ENCODE measurements at regions not wholly inside any gene's neighbourhood (a gene's known extent, or its start where the extent isn't known, plus 50 kb on each side); places are given as distances from the start of the nearest gene placed in this dataset.

DNA sequence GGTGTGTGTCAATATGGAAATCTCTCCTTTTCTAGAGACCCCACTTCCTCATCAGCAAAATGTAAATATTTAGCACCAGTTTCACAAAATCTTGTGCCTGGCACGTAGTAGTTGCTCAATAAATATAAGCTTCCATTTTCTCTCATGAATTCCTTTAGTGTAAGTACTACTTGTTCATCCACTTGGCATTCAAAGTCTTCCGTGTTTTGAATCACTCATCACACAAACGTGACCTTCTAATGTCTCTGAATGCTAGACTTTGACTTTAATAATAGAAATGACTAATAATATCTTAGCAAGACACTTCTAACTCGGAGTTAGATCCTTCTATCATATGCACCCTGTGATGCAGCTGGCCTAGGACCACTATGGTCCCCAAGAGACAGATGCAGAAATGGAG is 168.7 kb upstream of the ZNF32 start:
- Histone ChIP-seq H3K36me3 (ENCODE audit: control insufficient read depth, insufficient read depth, low read length) (no peaks in the 10 kb centered on the region), H3K27ac (ENCODE audit: insufficient read depth, low read length, poor library complexity, severe bottlenecking) (no peak overlapping the region), H3K4me3 (ENCODE audit: insufficient read depth, low read depth, low read length, poor library complexity, severe bottlenecking) (no peak overlapping the region), H3K9me3 (ENCODE audit: control insufficient read depth, low read length) (no peaks in the 10 kb centered on the region), H3K4me1 (ENCODE audit: control insufficient read depth, insufficient read depth, low read length, poor library complexity, severe bottlenecking) (peaks cover 15% of the 10 kb centered on the region), H3K27me3 (replicated peaks; ENCODE audit: control insufficient read depth, insufficient read depth, low read length, poor library complexity, severe bottlenecking) (no peaks in the 10 kb centered on the region)
- DNase-seq: no peak

DNA sequence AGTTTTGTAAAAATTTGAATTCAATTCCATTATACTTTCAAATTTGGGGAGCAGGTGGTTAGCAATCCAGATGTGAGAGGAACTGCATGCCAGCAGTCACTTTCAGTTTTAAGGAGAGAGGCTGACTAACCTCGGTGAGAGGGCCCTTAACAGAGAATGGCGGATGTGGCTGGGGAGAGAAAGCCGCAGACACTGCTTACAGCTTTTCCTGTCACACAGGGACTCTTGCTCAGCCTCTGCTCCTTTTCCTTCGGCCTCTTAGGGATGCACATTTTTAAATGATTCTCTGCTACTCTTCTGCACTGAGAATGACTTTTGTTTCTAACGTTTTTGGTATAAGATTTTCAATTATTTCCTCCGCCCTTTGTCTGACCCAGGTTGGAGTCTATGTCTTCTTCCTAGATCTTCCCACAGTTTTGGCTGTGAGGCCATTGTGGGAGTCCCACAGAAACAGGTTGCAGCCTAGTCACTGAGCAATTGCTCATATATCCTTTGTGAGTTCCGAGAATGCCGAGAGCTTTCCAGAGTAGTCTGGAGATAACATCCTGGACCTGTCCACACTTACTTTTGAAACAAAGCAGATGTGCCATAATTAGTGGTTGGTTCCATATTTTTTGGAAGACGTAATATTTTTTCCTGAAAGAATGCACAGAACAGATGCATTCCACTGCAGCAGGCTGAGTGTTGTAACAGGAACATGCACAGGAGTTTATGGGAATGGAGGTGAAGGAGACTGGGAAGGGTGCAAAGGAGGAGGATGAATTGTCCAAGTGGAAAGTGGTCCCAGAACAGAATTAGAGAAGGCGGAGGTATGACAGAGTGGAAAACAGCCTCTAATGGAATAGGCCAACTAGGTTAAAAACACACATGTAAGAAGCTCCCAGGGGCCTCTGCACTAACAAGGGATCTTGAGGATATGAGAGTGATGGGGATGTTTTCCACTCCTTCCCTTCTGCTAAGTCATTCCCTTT is 168.0 kb upstream of the ZNF32 start:
- Histone ChIP-seq H3K9me3 (ENCODE audit: control insufficient read depth, low read length) (no peaks in the 10 kb centered on the region), H3K36me3 (ENCODE audit: control insufficient read depth, insufficient read depth, low read length) (no peaks in the 10 kb centered on the region), H3K27me3 (replicated peaks; ENCODE audit: control insufficient read depth, insufficient read depth, low read length, poor library complexity, severe bottlenecking) (no peaks in the 10 kb centered on the region), H3K4me1 (ENCODE audit: control insufficient read depth, insufficient read depth, low read length, poor library complexity, severe bottlenecking) (peaks cover 15% of the 10 kb centered on the region), H3K4me3 (ENCODE audit: insufficient read depth, low read depth, low read length, poor library complexity, severe bottlenecking) (peak overlapping the region; percentile 14), H3K27ac (ENCODE audit: insufficient read depth, low read length, poor library complexity, severe bottlenecking) (peak overlapping the region; percentile 39)
- peak; percentile 51 to 58 (median 54) for DNase-seq

DNA sequence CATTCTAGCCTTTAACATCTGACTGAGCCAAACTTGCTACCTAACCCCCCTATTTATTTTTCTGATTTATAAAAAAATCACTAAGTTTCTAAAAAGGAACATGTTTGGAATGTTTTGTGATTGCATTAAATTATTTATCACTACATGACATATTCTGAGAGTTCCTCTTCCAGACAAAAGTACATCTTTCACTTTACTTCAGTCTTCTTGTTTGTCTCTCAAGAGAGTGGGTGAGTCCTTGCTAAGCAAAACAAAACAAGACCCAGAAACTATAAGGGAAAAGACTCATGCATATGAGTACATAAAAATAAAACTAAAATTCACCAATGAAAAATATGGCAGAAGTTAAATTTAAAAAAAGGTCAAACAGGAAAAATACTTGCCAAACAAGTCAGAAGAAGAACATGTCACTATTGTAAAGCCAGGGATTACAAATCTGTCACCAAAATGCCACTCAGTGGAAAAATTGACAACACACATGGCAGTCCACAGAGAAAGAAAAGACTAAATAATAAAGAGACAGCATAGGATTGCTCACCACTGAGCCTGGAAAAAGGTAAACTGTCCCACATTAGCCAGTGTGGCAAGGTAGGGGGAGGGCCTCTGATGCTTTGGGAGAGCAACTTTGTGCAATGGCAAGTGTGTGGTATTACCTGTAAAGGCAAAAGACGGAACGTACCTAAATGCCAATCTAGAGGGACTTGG is 166.7 kb upstream of the ZNF32 start:
- H3K9me3 ChIP-seq (ENCODE audit: control insufficient read depth, low read length): no peaks in the 10 kb centered on the region
- H3K36me3 ChIP-seq (ENCODE audit: control insufficient read depth, insufficient read depth, low read length): no peaks in the 10 kb centered on the region
- peaks cover 15% of the 10 kb centered on the region for H3K4me1 ChIP-seq (ENCODE audit: control insufficient read depth, insufficient read depth, low read length, poor library complexity, severe bottlenecking)
- no peak overlapping the region for H3K4me3 ChIP-seq (ENCODE audit: insufficient read depth, low read depth, low read length, poor library complexity, severe bottlenecking)
- H3K27ac ChIP-seq (ENCODE audit: insufficient read depth, low read length, poor library complexity, severe bottlenecking): no peak overlapping the region
- no peak for DNase-seq
- no peaks in the 10 kb centered on the region for H3K27me3 ChIP-seq (replicated peaks; ENCODE audit: control insufficient read depth, insufficient read depth, low read length, poor library complexity, severe bottlenecking)

DNA sequence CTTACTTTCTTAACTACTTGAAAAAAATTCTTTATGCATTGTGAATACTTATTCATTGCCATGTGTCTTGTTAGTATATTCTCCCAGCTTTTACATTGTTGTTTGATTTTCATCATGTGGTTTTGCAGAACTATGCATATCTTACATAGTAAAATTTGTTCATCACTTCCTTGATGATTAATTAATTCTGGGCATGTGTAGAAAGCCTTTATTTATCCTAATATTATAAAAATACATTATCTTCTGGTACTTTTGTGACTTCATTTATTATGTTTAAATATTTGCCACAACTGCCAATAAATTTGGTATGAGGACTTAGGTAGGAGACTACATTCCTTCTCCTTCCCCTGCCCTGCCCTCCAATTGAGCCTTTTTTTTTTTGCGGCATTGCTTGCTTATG is 166.0 kb upstream of the ZNF32 start:
- Histone ChIP-seq H3K27ac (ENCODE audit: insufficient read depth, low read length, poor library complexity, severe bottlenecking) (no peak overlapping the region), H3K4me1 (ENCODE audit: control insufficient read depth, insufficient read depth, low read length, poor library complexity, severe bottlenecking) (peaks cover 15% of the 10 kb centered on the region), H3K4me3 (ENCODE audit: insufficient read depth, low read depth, low read length, poor library complexity, severe bottlenecking) (no peak overlapping the region), H3K9me3 (ENCODE audit: control insufficient read depth, low read length) (no peaks in the 10 kb centered on the region), H3K36me3 (ENCODE audit: control insufficient read depth, insufficient read depth, low read length) (no peaks in the 10 kb centered on the region), H3K27me3 (replicated peaks; ENCODE audit: control insufficient read depth, insufficient read depth, low read length, poor library complexity, severe bottlenecking) (no peaks in the 10 kb centered on the region)
- DNase-seq: no peak

DNA sequence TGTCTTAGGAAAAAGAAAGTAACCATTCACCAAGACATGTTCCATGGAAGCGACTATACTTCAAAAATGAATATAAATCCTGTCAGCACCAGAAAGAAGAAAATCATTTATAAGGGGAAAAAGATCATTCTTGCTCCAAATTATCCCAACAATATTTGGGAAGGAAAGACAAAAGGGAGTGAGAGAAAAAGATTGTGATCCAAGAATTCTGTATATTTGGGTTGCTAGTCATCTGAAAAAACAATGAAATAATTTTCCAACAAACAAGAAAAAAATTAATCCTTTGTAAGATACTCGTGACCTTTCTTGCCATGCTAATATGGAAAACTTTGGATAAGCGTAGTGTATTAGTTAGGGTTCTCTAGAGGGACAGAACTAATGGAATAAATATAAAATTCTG is 163.2 kb upstream of the ZNF32 start:
- H3K9me3 ChIP-seq (ENCODE audit: control insufficient read depth, low read length): no peaks in the 10 kb centered on the region
- no peak for DNase-seq
- peaks cover 22% of the 10 kb centered on the region for H3K4me1 ChIP-seq (ENCODE audit: control insufficient read depth, insufficient read depth, low read length, poor library complexity, severe bottlenecking)
- no peaks in the 10 kb centered on the region for H3K36me3 ChIP-seq (ENCODE audit: control insufficient read depth, insufficient read depth, low read length)
- no peaks in the 10 kb centered on the region for H3K27me3 ChIP-seq (replicated peaks; ENCODE audit: control insufficient read depth, insufficient read depth, low read length, poor library complexity, severe bottlenecking)
- no peak overlapping the region for H3K27ac ChIP-seq (ENCODE audit: insufficient read depth, low read length, poor library complexity, severe bottlenecking)
- H3K4me3 ChIP-seq (ENCODE audit: insufficient read depth, low read depth, low read length, poor library complexity, severe bottlenecking): no peak overlapping the region

DNA sequence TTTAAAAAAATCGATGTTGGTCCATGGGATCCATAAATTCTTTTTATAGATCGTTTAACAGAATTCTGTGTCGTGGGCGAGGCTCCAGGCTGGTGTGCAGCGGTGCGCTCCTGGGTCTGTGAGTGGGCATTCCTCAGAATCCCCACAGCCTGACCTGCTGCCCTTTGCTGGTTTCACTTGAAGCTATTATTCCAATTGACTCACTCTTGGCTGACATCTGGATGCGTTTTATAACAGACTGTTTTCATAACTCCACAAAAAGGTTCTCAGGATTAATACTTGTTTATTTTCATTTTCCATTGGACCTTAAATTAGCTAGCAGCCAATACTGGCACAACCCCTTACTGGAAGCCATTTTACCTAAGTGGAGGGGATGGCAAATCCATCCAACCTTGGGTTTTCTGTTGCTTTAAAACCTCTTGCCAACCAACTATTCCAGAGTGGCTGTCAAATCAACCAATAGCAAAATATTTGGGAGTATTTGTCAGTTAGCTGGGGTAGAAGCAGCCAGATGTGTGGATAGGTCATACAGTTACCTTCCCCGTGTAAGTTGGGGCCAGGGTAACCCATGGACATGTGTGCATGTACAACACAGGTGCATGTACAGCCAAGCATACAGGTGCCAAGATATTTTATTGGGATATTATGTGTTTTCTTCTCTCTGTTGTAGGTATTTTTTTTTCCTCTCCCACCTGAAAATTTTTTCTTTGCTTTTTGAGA is 160.7 kb upstream of the ZNF32 start:
- Histone ChIP-seq H3K36me3 (ENCODE audit: control insufficient read depth, insufficient read depth, low read length) (no peaks in the 10 kb centered on the region), H3K4me3 (ENCODE audit: insufficient read depth, low read depth, low read length, poor library complexity, severe bottlenecking) (no peak overlapping the region), H3K4me1 (ENCODE audit: control insufficient read depth, insufficient read depth, low read length, poor library complexity, severe bottlenecking) (peaks cover 10% of the 10 kb centered on the region), H3K27ac (ENCODE audit: insufficient read depth, low read length, poor library complexity, severe bottlenecking) (no peak overlapping the region), H3K9me3 (ENCODE audit: control insufficient read depth, low read length) (no peaks in the 10 kb centered on the region), H3K27me3 (replicated peaks; ENCODE audit: control insufficient read depth, insufficient read depth, low read length, poor library complexity, severe bottlenecking) (no peaks in the 10 kb centered on the region)
- no peak for DNase-seq

DNA sequence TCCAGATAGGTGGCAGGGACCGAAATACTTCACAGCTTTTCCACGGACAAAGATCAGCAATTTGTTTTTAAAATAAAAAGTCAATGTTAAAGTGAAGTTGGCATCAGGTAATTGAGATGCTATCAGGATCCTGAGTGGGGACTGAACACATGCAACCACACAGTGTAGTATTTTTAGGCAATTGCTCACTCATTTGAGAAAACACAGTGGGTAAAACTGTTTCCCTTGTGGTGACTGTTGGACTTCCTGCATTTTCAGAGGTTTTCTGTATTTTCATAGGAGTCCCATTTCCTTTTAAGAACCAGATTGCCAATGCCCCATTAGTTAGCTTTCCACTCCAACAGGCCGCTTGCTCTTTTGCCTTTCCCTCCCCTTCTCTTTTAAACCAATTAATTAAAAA is 159.5 kb upstream of the ZNF32 start:
- no peaks in the 10 kb centered on the region for H3K9me3 ChIP-seq (ENCODE audit: control insufficient read depth, low read length)
- no peak overlapping the region for H3K4me3 ChIP-seq (ENCODE audit: insufficient read depth, low read depth, low read length, poor library complexity, severe bottlenecking)
- H3K4me1 ChIP-seq (ENCODE audit: control insufficient read depth, insufficient read depth, low read length, poor library complexity, severe bottlenecking): peaks cover 10% of the 10 kb centered on the region
- no peaks in the 10 kb centered on the region for H3K27me3 ChIP-seq (replicated peaks; ENCODE audit: control insufficient read depth, insufficient read depth, low read length, poor library complexity, severe bottlenecking)
- no peaks in the 10 kb centered on the region for H3K36me3 ChIP-seq (ENCODE audit: control insufficient read depth, insufficient read depth, low read length)
- no peak for DNase-seq
- no peak overlapping the region for H3K27ac ChIP-seq (ENCODE audit: insufficient read depth, low read length, poor library complexity, severe bottlenecking)

DNA sequence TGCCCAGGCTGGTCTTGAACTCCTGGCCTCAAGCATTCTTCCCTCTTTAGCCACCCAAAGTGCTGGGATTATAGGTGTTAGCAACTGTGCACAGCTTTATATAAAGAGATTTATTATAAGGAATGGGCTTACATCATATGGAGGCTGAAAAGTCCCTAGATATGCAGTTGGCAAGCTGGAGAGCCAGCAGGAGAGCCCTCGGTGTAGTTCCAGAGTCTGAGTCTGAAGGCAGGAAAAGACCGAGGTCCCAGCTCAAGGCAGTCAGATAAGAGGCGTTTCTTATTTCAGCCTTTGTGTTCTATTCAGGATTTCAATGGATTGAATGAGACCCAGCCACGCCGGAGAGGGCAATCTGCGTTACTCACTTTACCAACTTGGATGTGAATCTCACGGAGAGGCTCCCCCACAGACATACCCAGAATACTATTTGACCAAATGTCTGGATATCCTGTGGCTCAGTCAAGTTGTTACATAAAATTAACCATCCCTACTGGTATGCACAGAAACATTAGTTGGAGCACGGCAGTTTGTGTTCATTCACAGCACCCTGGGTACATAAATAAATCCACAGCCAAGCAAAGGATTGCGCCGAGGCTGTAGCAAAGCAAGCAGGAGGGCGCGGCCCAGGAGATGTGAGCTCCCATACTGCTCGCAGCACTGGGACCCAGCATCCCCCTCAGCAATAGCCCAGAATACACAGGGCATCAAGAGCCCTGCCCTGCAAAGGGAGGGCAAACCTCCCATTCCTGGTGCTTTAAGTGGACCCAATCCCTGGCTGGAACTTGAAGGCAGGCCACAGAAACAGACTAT is 158.4 kb upstream of the ZNF32 start:
- peaks cover 10% of the 10 kb centered on the region for H3K4me1 ChIP-seq (ENCODE audit: control insufficient read depth, insufficient read depth, low read length, poor library complexity, severe bottlenecking)
- no peaks in the 10 kb centered on the region for H3K9me3 ChIP-seq (ENCODE audit: control insufficient read depth, low read length)
- H3K4me3 ChIP-seq (ENCODE audit: insufficient read depth, low read depth, low read length, poor library complexity, severe bottlenecking): no peak overlapping the region
- no peak for DNase-seq
- H3K27ac ChIP-seq (ENCODE audit: insufficient read depth, low read length, poor library complexity, severe bottlenecking): no peak overlapping the region
- no peaks in the 10 kb centered on the region for H3K36me3 ChIP-seq (ENCODE audit: control insufficient read depth, insufficient read depth, low read length)
- H3K27me3 ChIP-seq (replicated peaks; ENCODE audit: control insufficient read depth, insufficient read depth, low read length, poor library complexity, severe bottlenecking): no peaks in the 10 kb centered on the region

DNA sequence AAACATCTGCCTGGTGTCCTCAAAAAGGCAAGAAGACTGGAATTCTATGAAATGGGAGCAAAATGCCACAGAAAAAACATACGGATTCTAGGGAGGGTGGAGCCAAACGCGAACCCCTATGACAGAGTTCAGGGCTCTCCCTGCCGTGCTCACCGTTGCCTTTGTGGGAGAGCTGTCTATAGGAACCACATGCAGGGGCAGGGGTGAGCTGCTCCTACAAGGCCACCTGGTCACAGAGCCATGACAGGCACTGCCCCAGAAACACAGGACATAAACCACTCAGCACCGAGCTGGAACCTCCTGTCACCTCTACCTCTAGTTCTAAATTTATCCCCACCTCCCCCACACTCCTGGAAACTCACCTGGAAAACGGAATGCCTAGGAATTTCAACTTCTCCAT is 155.1 kb upstream of the ZNF32 start:
- no peak overlapping the region for H3K4me3 ChIP-seq (ENCODE audit: insufficient read depth, low read depth, low read length, poor library complexity, severe bottlenecking)
- H3K4me1 ChIP-seq (ENCODE audit: control insufficient read depth, insufficient read depth, low read length, poor library complexity, severe bottlenecking): peaks cover 10% of the 10 kb centered on the region
- no peaks in the 10 kb centered on the region for H3K27me3 ChIP-seq (replicated peaks; ENCODE audit: control insufficient read depth, insufficient read depth, low read length, poor library complexity, severe bottlenecking)
- no peak for DNase-seq
- H3K36me3 ChIP-seq (ENCODE audit: control insufficient read depth, insufficient read depth, low read length): no peaks in the 10 kb centered on the region
- no peaks in the 10 kb centered on the region for H3K9me3 ChIP-seq (ENCODE audit: control insufficient read depth, low read length)
- no peak overlapping the region for H3K27ac ChIP-seq (ENCODE audit: insufficient read depth, low read length, poor library complexity, severe bottlenecking)
